K562 (cell line): ENCODE measurements at regions not wholly inside any gene's neighbourhood (a gene's known extent, or its start where the extent isn't known, plus 50 kb on each side); places are given as distances from the start of the nearest gene placed in this dataset.
A peak's percentile ranks its signal among the peaks of the same experiment; 100 is the strongest.

ENCODE experiments used
- ATAC-seq: fragments of 200-7000 bp; cut with Tn5 transposase; 3 replicates; pipeline ENCODE4 v1.9.1; 2020; ENCODE audit warnings: moderate library complexity
- BruUV-seq: library from RNA; stranded (reverse); fragments of 400-500 nt; replicated peaks from 2 replicates; lab custom pipeline; 2021; lab: Mats Ljungman, UMichigan
- CTCF ChIA-PET: fragments of 300-600 bp; formaldehyde crosslinking; extraction: SDS; loops from one replicate; lab custom pipeline; 2021; ENCODE audit warnings: low intra/inter-chr PET ratio; lab: Yijun Ruan, JAX
- POLR2A ChIA-PET: fragments of 300-600, 350-650 bp; sonication (Branson Sonifier 250); formaldehyde crosslinking; extraction: SDS; loops from one replicate; lab custom pipeline; 2021; ENCODE audit warnings: antibody characterized with exemption, inconsistent platforms; lab: Yijun Ruan, JAX
- DNase-seq, 4 experiments: peaks; one replicate each; pipeline versions ENCODE4 v3.0.0 to v3.0.0-alpha.2; 2011 to 2018; ENCODE audit warnings: low spot score in 3 of 4, mixed read lengths in 3 of 4; ENCODE audit errors: extremely low read depth in 1 of 4
- FAIRE-seq: peaks from 2 replicates; lab custom pipeline; 2011; peaks lifted over from hg19 to GRCh38; lab: Jason Lieb, UNC
- H2AFZ ChIP-seq: 2 replicates; pipeline ENCODE4 v1.6.0; 2011; ENCODE audit warnings: low read depth, low read length, control low read depth, inconsistent platforms
- H3K27ac ChIP-seq: fragments of 200-600 bp; 3 replicates; pipeline ENCODE4 v1.8.0; 2011; ENCODE audit warnings: low read depth, mild to moderate bottlenecking, control low read depth, inconsistent platforms, low read length, moderate library complexity, mixed read lengths; ENCODE audit errors: extremely low read depth
- H3K27me3 ChIP-seq, 2 experiments: fragments of 300-600 bp in 1 of 2; 2 replicates in 1 of 2; 3 replicates in 1 of 2; pipeline versions ENCODE4 v1.6.0 to v1.8.0; 2011; ENCODE audit warnings: inconsistent platforms in 2 of 2, low read length in 2 of 2, mild to moderate bottlenecking in 1 of 2, mixed read lengths in 1 of 2, moderate library complexity in 1 of 2; ENCODE audit not compliant: control insufficient read depth in 2 of 2, insufficient read depth in 2 of 2
- H3K36me3 ChIP-seq: fragments of 300-600 bp; 3 replicates; pipeline ENCODE4 v1.8.0; 2011; ENCODE audit warnings: mild to moderate bottlenecking, low read length, inconsistent platforms; ENCODE audit not compliant: control insufficient read depth, insufficient read depth
- H3K4me1 ChIP-seq, 2 experiments: fragments of 200-600 bp in 1 of 2; replicated peaks in 1 of 2; 2 replicates in 1 of 2; 3 replicates in 1 of 2; pipeline versions ENCODE4 v1.5.1 to v1.8.0; 2011; ENCODE audit warnings: inconsistent platforms in 2 of 2, low read length in 2 of 2, mild to moderate bottlenecking in 1 of 2, mixed read lengths in 1 of 2, moderate library complexity in 1 of 2; ENCODE audit not compliant: control insufficient read depth in 2 of 2, insufficient read depth in 2 of 2
- H3K4me2 ChIP-seq: 2 replicates; pipeline ENCODE4 v1.6.1; 2011; ENCODE audit warnings: low read length, control low read depth, inconsistent platforms, mixed read lengths; ENCODE audit not compliant: insufficient read depth
- H3K4me3 ChIP-seq: fragments of 200-600 bp; sonication (generic), shearing (Covaris generic); 2 replicates; pipeline ENCODE4 v1.5.1; 2016; ENCODE audit warnings: control low read depth, inconsistent platforms
- H3K79me2 ChIP-seq: fragments of 200-600 bp; 3 replicates; pipeline ENCODE4 v1.8.0; 2011; ENCODE audit warnings: low read length, inconsistent platforms; ENCODE audit not compliant: control insufficient read depth, insufficient read depth
- H3K9ac ChIP-seq, 2 experiments: 2 replicates each; pipeline versions ENCODE4 v1.6.0 to v1.6.1; 2011; ENCODE audit warnings: low read depth in 2 of 2, low read length in 2 of 2, control low read depth in 1 of 2, inconsistent platforms in 1 of 2, mild to moderate bottlenecking in 1 of 2, mixed read lengths in 1 of 2; ENCODE audit not compliant: insufficient read depth in 1 of 2
- H3K9me1 ChIP-seq: one replicate; pipeline ENCODE4 v1.6.0; 2011; ENCODE audit warnings: inconsistent platforms, mild to moderate bottlenecking, low read length, moderate library complexity; ENCODE audit not compliant: control insufficient read depth, insufficient read depth
- H3K9me3 ChIP-seq: replicated peaks from 2 replicates; pipeline ENCODE4 v1.5.1; 2011; ENCODE audit warnings: low read depth, low read length, inconsistent platforms; ENCODE audit not compliant: control insufficient read depth, insufficient read depth
- H4K20me1 ChIP-seq: replicated peaks from 2 replicates; pipeline ENCODE4 v1.6.1; 2011; ENCODE audit warnings: low read length, inconsistent platforms, mixed read lengths; ENCODE audit not compliant: control insufficient read depth, insufficient read depth
- RAD21 ChIP-seq, 2 experiments: fragments of 250-450 bp in 1 of 2; fragments of 450-650 bp in 1 of 2; sonication (Bioruptor Pico) in 1 of 2; formaldehyde crosslinking in 1 of 2; IDR thresholded peaks in 1 of 2; conservative IDR thresholded peaks in 1 of 2; 2 replicates each; pipeline versions ENCODE4 v1.4.0 to v1.8.0; 2020 to 2022; ENCODE audit warnings: mild to moderate bottlenecking in 2 of 2, moderate library complexity in 1 of 2
- ZSCAN29 ChIP-seq: fragments of 450-650 bp; IDR thresholded peaks from 2 replicates; pipeline ENCODE4 v1.6.1; 2017
- WGBS: fragments of 100-300 bp; shearing (Covaris generic); methylation state at CpG from one replicate; pipeline ENCODE4 v1.1.6; 2016; ENCODE audit warnings: low coverage, mixed read lengths; ENCODE audit not compliant: insufficient coverage; ENCODE audit errors: missing lambda C conversion rate; 5-methylcytosine and 5-hydroxymethylcytosine counted together
- in situ Hi-C: fragments of 300-500 bp; cut with MboI; formaldehyde crosslinking; loops from 4 replicates; pipeline ENCODE4 v1.15.0; 2018; ENCODE audit warnings: inconsistent platforms, mixed read lengths
- intact Hi-C: fragments of 100-400 bp; cut with micrococcal nuclease; formaldehyde crosslinking; loops from 2 replicates; pipeline ENCODE4 v1.14.2; 2022
- TF ChIP-seq, protein P1 (sequence below), 3 experiments: IDR thresholded peaks in 2 of 3; conservative IDR thresholded peaks in 1 of 3; 2 replicates each; pipeline ENCODE4 v1.5.1; 2011 to 2012; ENCODE audit warnings: low read length in 3 of 3, mild to moderate bottlenecking in 3 of 3, control low read depth in 2 of 3, improper control_type of control experiment in 1 of 3, inconsistent platforms in 1 of 3, low read depth in 1 of 3, mixed read lengths in 1 of 3, moderate library complexity in 1 of 3; ENCODE audit not compliant: insufficient read depth in 2 of 3
- TF ChIP-seq, protein P2 (sequence below), 2 experiments: IDR thresholded peaks in 1 of 2; conservative IDR thresholded peaks in 1 of 2; 2 replicates each; pipeline ENCODE4 v1.6.1; 2016; ENCODE audit warnings: low read depth in 2 of 2, mild to moderate bottlenecking in 1 of 2, missing compliant biosample characterization in 1 of 2, missing genetic modification characterization in 1 of 2, moderate library complexity in 1 of 2
- TF ChIP-seq, protein P3 (sequence below): sonication (generic); formaldehyde crosslinking; IDR thresholded peaks from 2 replicates; pipeline ENCODE4 v1.8.1; 2023; ENCODE audit warnings: mild to moderate bottlenecking, missing genetic modification reagents

DNA sequence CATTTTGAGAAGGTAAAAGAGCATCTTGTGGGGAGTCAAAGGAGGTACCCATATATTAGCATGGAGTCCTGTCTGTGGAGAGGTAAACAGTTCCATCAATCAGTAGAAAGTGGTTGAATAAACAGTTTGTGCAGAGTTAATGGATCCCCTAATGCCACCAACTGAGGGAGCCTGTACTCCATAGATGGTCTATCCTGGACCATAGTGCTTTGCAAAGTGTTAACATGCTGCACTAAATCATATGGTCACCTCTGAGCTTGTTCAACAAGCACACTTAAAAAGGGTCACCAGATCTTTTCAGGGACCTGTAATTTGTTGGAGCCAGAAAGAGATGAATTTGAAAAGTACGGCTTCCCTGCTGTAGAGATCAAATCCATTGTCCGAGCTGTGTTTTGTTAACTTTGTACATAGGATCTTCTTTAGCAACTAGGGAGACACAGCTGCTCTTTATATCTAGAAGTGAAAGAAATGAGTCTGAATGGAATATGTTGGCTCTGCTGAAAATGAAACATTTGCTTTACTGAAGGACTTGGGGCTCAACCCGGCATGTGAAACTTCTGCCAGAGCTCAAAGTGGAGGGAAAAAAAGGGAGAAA, 366.4 kb downstream of the ETNK1 start:
- Histone ChIP-seq H3K9ac (no peak overlapping the region), H2AFZ (no peak overlapping the region), H3K79me2 (no peaks in the 10 kb centered on the region), H3K4me3 (no peak overlapping the region), H3K36me3 (no peaks in the 10 kb centered on the region), H3K27ac (no peak overlapping the region), H3K4me2 (no peak overlapping the region), H4K20me1 (no peaks in the 10 kb centered on the region), H3K9me1 (no peaks in the 10 kb centered on the region), H3K4me1 (no peaks in the 10 kb centered on the region), H3K27me3 (no peaks in the 10 kb centered on the region), H3K9me3 (no peaks in the 10 kb centered on the region)
- TF ChIP-seq ZSCAN29 (no peak), RAD21 (CRISPR knock-in tag; conservative IDR thresholded peaks at IDR 0.05 in 1 of 2, IDR thresholded peaks at IDR 0.05 in 1 of 2) (peak in 1 of 2 experiments; percentile 50; a peak in 1 of 4 replicates)
- TF ChIP-seq, protein P1, sequence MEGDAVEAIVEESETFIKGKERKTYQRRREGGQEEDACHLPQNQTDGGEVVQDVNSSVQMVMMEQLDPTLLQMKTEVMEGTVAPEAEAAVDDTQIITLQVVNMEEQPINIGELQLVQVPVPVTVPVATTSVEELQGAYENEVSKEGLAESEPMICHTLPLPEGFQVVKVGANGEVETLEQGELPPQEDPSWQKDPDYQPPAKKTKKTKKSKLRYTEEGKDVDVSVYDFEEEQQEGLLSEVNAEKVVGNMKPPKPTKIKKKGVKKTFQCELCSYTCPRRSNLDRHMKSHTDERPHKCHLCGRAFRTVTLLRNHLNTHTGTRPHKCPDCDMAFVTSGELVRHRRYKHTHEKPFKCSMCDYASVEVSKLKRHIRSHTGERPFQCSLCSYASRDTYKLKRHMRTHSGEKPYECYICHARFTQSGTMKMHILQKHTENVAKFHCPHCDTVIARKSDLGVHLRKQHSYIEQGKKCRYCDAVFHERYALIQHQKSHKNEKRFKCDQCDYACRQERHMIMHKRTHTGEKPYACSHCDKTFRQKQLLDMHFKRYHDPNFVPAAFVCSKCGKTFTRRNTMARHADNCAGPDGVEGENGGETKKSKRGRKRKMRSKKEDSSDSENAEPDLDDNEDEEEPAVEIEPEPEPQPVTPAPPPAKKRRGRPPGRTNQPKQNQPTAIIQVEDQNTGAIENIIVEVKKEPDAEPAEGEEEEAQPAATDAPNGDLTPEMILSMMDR (IDR thresholded peaks at IDR 0.05 in 2 of 3, conservative IDR thresholded peaks at IDR 0.05 in 1 of 3; ENCODE audit: insufficient read depth in 2 of 3, low read depth in 1 of 3, low read length in 3 of 3) = 0 out of 6 replicates have a peak, but pooled peaks of 1 of the 3 experiments have one; percentile 13
- TF ChIP-seq, protein P2, sequence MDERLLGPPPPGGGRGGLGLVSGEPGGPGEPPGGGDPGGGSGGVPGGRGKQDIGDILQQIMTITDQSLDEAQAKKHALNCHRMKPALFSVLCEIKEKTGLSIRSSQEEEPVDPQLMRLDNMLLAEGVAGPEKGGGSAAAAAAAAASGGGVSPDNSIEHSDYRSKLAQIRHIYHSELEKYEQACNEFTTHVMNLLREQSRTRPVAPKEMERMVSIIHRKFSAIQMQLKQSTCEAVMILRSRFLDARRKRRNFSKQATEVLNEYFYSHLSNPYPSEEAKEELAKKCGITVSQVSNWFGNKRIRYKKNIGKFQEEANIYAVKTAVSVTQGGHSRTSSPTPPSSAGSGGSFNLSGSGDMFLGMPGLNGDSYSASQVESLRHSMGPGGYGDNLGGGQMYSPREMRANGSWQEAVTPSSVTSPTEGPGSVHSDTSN (CRISPR knock-in tag; IDR thresholded peaks at IDR 0.05; ENCODE audit: low read depth) = no peak
- TF ChIP-seq, protein P2 (tag; conservative IDR thresholded peaks at IDR 0.05; ENCODE audit: low read depth) = 0 out of 2 replicates have a peak, but pooled peaks have one; percentile 9
- TF ChIP-seq, protein P3, sequence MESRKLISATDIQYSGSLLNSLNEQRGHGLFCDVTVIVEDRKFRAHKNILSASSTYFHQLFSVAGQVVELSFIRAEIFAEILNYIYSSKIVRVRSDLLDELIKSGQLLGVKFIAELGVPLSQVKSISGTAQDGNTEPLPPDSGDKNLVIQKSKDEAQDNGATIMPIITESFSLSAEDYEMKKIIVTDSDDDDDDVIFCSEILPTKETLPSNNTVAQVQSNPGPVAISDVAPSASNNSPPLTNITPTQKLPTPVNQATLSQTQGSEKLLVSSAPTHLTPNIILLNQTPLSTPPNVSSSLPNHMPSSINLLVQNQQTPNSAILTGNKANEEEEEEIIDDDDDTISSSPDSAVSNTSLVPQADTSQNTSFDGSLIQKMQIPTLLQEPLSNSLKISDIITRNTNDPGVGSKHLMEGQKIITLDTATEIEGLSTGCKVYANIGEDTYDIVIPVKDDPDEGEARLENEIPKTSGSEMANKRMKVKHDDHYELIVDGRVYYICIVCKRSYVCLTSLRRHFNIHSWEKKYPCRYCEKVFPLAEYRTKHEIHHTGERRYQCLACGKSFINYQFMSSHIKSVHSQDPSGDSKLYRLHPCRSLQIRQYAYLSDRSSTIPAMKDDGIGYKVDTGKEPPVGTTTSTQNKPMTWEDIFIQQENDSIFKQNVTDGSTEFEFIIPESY (CRISPR knock-in tag) = no peak
- intact Hi-C loops (no loop called here), in situ Hi-C loops (no loop called here)
- POLR2A ChIA-PET = no interaction called here
- DNase-seq (peak in 1 of 4 experiments; percentile 7), ATAC-seq (no peak), FAIRE-seq (no peak)
- CTCF ChIA-PET = no interaction called here
- BruUV-seq = no TSS peak
- WGBS = 1% methylated on average over 3 of the region's 3 CpGs
